ENCODE measurements at regions not wholly inside any gene's neighbourhood (a gene's known extent, or its start where the extent isn't known, plus 50 kb on each side); places are given as distances from the start of the nearest gene placed in this dataset.

GRCh38 chr15:69636169-69636915, 183.7 kb downstream of the RPLP1 start:
- TF ChIP-seq CTCF (conservative IDR thresholded peaks at IDR 0.05; ENCODE audit: low read length): no peak
- TF ChIP-seq EZH2phosphoT487 (IDR thresholded peaks at IDR 0.05; ENCODE audit: borderline replicate concordance): no peak

Measured in Loucy (cell line).